ENCODE measurements at regions not wholly inside any gene's neighbourhood (a gene's known extent, or its start where the extent isn't known, plus 50 kb on each side); places are given as distances from the start of the nearest gene placed in this dataset.

DNA sequence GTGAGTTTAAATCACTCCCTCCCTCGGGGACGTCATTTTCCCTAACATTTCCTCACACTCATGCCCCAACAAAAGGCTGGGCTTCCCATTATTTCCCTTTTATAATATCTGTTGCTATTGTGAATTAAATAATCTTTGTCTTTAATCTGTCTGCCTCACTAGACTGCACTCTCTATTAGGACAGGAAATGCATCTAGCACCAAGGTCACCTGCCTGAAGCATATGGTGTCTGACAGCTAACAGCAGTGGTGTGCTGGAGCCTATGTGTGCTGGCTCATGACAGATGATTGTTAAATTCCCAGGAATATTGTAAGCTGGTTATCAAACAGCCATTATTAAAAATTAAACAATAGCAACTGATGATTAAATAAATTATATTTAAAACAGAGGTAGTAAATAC lies 237.0 kb upstream of the CEP162 start:
- TF ChIP-seq, protein P1, sequence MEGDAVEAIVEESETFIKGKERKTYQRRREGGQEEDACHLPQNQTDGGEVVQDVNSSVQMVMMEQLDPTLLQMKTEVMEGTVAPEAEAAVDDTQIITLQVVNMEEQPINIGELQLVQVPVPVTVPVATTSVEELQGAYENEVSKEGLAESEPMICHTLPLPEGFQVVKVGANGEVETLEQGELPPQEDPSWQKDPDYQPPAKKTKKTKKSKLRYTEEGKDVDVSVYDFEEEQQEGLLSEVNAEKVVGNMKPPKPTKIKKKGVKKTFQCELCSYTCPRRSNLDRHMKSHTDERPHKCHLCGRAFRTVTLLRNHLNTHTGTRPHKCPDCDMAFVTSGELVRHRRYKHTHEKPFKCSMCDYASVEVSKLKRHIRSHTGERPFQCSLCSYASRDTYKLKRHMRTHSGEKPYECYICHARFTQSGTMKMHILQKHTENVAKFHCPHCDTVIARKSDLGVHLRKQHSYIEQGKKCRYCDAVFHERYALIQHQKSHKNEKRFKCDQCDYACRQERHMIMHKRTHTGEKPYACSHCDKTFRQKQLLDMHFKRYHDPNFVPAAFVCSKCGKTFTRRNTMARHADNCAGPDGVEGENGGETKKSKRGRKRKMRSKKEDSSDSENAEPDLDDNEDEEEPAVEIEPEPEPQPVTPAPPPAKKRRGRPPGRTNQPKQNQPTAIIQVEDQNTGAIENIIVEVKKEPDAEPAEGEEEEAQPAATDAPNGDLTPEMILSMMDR (IDR thresholded peaks at IDR 0.05 in 4 of 5, conservative IDR thresholded peaks at IDR 0.05 in 1 of 5): no peak
- no peak for TF ChIP-seq POLR2A (IDR thresholded peaks at IDR 0.05)
